GM12878 (cell line): ENCODE measurements at regions not wholly inside any gene's neighbourhood (a gene's known extent, or its start where the extent isn't known, plus 50 kb on each side); places are given as distances from the start of the nearest gene placed in this dataset.

Experiments used
- BRCA1 ChIP-seq: IDR thresholded peaks from 2 replicates; pipeline ENCODE4 v1.6.1; 2011; ENCODE audit warnings: low read depth, low read length, improper control_type of control experiment
- EGR1 ChIP-seq, 2 experiments: IDR thresholded peaks; 1 replicate in 1 of 2; 2 replicates in 1 of 2; pipeline ENCODE4 v1.6.1; 2011 to 2012; ENCODE audit warnings: low read depth in 2 of 2, low read length in 2 of 2, borderline replicate concordance in 1 of 2, mild to moderate bottlenecking in 1 of 2, moderate library complexity in 1 of 2
- MXI1 ChIP-seq: fragments of 150-350 bp; IDR thresholded peaks from 2 replicates; pipeline ENCODE4 v1.6.1; 2011; ENCODE audit warnings: low read depth, mild to moderate bottlenecking, inconsistent platforms, low read length, improper control_type of control experiment
- YY1 ChIP-seq: IDR thresholded peaks from 2 replicates; pipeline ENCODE4 v1.6.1; 2011; ENCODE audit warnings: low read depth, mild to moderate bottlenecking, low read length
- TF ChIP-seq, protein P1 (sequence below), 3 experiments: IDR thresholded peaks in 2 of 3; conservative IDR thresholded peaks in 1 of 3; 2 replicates each; pipeline ENCODE4 v1.5.1; 2011; ENCODE audit warnings: low read depth in 3 of 3, low read length in 3 of 3, mild to moderate bottlenecking in 3 of 3, control low read depth in 2 of 3, moderate library complexity in 2 of 3, inconsistent platforms in 1 of 3, mixed read lengths in 1 of 3; ENCODE audit not compliant: control insufficient read depth in 2 of 3, insufficient read depth in 1 of 3; ENCODE audit errors: extremely low read depth in 1 of 3

DNA sequence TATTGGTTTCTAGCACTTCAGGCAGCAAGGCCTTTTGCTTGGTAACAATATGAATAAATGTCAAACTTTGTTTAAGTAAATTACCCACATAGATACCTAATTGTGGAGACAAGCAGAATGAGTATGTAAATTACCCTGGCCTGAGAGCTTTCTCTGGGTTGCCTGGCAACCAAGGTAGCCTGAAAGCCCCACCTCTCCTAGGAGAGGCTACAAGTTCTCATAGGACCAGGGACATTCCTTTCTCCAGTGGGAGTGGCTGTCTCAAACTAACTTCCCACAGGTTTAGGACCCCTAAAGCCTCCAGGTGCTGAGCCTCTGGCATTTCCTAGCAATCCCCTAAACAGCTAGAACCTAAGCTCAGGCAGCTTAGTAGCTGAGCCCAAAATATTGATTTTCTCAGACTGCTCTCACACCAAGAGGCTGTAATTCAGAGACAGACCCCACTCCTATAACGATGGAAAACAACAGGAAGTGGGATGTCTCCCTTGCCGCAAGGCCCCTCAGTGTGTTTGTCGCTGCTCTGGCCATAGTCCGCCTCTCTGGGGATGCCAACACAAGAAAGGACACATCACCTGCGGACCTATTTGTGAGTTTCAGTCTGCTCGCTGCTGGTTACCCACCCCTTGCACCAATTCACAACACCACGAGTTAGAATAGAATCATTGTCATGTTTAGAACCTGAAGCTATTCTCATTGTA lies 207.3 kb downstream of the DLEU7 start:
- TF ChIP-seq, protein P1, sequence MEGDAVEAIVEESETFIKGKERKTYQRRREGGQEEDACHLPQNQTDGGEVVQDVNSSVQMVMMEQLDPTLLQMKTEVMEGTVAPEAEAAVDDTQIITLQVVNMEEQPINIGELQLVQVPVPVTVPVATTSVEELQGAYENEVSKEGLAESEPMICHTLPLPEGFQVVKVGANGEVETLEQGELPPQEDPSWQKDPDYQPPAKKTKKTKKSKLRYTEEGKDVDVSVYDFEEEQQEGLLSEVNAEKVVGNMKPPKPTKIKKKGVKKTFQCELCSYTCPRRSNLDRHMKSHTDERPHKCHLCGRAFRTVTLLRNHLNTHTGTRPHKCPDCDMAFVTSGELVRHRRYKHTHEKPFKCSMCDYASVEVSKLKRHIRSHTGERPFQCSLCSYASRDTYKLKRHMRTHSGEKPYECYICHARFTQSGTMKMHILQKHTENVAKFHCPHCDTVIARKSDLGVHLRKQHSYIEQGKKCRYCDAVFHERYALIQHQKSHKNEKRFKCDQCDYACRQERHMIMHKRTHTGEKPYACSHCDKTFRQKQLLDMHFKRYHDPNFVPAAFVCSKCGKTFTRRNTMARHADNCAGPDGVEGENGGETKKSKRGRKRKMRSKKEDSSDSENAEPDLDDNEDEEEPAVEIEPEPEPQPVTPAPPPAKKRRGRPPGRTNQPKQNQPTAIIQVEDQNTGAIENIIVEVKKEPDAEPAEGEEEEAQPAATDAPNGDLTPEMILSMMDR (IDR thresholded peaks at IDR 0.05 in 2 of 3, conservative IDR thresholded peaks at IDR 0.05 in 1 of 3; ENCODE audit: control insufficient read depth in 2 of 3, extremely low read depth in 1 of 3, insufficient read depth in 1 of 3, low read depth in 3 of 3, low read length in 3 of 3), result no peak
- TF ChIP-seq YY1 (no peak), EGR1 (IDR thresholded peaks at IDR 0.05; ENCODE audit: borderline replicate concordance in 1 of 2, low read depth in 2 of 2, low read length in 2 of 2) (no peak), MXI1 (no peak; the same call in 1 of the 2 replicates), BRCA1 (no peak)
